Inflammatory macrophage (primary cell): ENCODE measurements at regions not wholly inside any gene's neighbourhood (a gene's known extent, or its start where the extent isn't known, plus 50 kb on each side); places are given as distances from the start of the nearest gene placed in this dataset.
"Not testable (repeated sequence)": the region's sequence is repeated elsewhere in the genome, so short reads cannot be mapped to it uniquely, and the experiment has no call there.

Experiments
- DNase-seq, 2 donors: peaks; one replicate each; pipeline ENCODE4 v3.0.0-alpha.2; 2020 to 2022

DNA sequence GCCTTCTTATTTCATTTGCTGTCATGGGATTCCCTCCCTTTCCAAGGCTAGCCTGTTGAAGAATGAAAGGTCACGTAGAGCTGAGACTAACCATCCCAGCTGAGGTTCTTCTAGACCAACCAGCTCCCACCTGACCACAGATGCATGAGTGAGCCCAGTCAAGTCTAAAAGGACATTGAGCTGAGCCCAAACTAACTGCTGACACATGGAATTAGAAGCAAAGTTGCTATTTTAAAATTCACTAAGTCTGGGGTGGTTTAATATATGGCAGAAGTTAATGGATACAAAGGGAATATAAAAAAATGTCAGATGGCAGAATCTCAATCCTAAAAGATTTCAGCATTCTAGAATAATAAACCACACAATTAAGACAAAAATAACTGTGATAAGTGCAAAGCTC, 118.9 kb upstream of the RASGEF1B start:
- DNase-seq, result no peak

DNA sequence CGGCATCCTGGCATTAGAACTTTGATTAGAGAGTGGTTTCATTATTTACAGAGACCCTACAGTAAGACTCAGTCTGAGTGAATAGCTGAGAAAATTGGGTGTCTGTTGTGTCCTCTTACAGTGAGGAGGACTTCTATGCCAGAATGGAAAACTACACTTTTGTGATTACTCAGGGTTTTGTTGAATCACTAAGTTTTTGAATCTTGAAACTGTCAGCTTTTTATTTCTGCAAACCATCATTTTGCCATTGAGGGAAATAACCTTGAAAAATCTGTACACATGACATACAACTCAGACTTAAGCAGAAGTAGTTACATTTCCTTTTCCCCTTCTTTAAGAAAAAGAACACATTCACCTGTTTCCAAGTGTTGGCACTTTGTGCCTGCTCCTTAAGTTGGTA, 117.6 kb upstream of the RASGEF1B start:
- no peak for DNase-seq

DNA sequence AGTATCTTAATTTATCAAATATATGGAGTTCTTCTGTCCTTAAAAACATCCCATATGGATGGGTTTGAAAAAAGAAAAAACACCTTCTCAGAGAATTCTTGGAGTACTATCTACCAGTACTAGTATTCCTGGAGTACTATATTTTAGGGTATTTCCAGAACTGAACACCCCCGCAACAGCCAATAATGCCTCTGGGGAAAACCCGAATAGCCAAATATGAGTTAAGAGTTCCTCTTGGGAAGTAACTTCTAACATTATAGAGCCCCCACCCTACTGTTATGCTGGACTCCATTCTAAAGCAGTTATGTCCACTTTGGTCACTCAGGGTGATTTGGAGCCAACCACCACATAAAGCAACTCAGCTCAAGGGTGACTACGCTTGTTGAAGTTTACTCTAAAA, 115.0 kb upstream of the RASGEF1B start:
- no peak for DNase-seq

DNA sequence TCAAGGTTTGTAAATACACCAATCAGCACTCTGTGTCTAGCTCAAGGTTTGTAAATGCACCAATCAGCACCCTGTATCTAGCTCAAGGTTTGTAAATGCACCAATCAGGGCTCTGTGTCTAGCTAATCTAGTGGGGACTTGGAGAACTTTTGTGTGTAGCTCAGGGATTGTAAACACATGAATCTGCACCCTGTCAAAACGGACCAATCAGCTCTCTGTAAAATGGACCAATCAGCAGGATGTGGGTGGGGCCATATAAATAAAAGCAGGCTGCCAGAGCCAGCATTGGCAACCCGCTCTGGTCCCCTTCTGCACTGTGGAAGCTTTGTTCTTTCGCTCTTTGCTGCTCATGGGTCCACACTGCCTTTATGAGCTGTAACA, 109.3 kb upstream of the RASGEF1B start:
- not testable (repeated sequence) for DNase-seq

DNA sequence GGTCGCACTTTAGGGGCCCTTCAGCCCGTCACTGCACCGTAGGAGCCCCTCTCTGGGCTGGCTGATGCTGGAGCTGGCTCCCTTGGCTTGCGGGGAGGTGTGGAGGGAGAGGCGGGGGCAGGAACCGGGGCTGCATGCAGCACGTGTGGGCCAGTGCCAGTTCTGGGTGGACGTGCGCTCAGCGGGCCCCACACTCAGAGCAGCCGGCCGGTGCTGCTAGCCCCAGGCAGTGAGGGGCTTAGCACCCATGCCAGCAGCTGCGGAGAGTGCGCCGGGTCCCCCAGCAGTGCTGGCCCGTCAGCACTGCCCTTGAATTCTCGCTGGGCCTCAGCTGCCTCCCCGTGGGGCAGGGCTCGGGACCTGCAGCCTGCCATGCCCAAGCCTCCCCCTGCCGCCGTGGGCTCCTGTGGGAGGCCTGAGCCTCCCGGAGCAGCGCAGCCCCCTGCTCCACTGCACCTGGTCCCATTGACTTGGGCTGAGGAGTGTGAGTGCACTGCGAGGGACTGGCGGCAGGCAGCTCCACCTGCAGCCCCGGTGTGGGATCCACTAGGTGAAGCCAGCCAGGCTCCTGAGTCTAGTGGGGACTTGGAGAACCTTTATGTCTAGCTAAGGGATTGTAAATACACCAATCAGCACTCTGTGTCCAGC, 108.8 kb upstream of the RASGEF1B start:
- DNase-seq, result no peak

DNA sequence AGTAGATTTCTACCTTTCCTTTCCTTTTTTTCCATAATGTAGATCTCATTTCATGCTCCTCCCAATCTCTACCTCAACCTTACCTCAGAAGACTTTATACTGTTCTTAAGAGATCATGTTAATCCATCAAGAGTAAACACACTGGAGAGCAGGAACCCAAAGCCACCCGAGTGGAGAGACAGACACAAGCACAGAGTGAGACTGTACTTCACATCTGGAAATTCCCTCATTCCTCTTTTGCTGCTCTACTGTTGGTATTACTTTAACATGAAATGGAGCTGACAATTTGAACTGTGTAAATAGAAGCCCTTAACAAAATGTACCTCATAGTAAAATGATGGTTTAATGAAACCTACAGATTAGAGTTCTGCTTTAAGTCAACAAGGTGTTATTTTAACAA, 105.7 kb upstream of the RASGEF1B start:
- DNase-seq, result no peak

DNA sequence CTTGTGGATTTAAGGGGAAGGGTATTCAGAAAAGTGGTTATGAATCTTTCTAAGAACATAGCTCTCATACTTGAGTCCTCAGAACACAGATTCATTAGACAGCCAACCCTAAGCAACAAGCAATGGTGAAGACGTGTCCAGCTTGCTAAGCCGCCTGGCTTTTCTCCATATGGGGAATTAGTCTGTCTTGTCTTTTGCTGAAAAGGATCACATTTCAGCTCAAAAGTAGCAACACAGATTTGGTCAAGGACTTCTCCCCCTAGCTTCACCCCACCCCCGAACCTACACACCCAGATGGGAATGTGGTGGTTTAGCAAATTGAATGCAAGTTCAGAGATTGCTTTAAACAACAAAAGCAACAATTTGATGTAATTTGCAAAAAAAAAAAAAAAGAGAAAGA, 103.3 kb upstream of the RASGEF1B start:
- no peak for DNase-seq

DNA sequence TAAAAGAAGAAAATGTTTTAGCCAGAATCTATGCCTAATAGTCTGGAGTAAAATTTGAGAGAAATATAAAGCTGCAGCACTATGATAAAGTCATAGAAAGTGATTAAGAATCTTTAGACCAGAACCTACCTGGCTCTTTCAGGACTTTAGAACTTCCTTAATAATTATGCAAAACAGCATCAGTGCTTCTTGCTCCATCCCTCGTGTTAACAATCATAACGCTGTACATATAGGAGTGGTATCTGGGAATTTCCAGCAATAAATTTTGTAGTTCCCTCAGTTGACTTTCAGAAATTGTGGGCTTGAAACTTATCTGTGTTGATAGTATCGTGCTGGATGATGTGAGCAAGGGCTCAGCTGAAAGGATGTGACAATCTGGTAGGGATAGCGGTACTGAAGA, 102.1 kb upstream of the RASGEF1B start:
- DNase-seq, result no peak

DNA sequence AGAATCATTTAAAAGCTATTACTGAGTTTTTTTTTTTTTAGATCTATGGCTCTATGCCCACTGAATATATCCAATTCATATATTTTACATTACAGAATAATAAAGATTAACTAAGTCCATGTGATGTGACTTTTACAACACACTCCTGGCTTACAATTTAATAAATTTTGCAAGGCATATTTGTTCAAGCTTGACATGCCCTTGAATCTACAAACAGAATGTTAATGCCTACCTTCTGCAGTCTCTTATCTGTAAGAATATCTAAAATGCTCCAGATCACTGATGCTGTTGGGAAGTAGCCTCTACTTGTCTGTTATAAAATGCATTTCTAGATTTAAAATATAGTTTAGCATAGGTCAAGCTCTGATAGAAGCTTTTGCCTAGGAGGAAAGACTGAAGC, 100.7 kb upstream of the RASGEF1B start:
- DNase-seq, result no peak

DNA sequence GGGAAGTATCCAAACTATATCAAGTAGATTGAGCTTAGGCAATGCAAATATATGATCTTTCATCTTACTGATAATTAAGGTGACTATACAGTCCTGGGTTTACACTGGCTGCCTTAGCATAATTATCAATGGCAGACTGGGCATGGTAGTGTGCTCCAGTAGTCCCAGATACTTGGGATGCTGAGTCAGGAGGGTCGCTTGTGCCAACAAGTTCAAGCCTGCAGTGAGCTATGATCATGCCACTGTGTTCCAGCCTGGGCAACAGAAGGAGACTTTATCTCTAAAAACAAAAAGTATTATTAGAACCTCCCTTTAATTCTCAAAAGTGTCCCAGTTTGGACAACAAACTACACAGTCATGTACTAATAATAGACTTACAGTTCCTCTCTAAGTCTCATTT, 99.4 kb upstream of the RASGEF1B start:
- no peak for DNase-seq

DNA sequence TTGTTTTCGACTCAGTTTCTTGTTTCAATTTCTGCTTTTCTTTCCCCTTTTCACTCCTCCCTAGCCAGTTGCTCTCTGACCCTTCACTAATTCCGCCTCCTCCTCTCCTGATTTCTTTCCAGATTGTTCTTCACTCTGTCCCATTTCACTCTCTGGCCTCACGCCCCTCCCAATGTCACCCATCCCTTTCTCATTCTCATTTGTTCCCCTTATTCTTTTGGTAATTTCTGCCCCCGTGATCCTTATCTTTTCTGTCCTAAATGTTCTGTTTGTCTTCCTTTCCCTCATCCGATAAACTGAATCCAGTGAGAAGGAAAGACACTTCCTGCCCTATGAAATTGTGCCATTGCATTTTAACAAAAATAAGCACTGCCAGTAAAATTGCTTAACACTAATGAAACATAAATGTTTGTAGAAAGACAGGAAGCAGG, 94.5 kb upstream of the RASGEF1B start:
- DNase-seq, result peak in 1 of 2 donors; percentile 44

DNA sequence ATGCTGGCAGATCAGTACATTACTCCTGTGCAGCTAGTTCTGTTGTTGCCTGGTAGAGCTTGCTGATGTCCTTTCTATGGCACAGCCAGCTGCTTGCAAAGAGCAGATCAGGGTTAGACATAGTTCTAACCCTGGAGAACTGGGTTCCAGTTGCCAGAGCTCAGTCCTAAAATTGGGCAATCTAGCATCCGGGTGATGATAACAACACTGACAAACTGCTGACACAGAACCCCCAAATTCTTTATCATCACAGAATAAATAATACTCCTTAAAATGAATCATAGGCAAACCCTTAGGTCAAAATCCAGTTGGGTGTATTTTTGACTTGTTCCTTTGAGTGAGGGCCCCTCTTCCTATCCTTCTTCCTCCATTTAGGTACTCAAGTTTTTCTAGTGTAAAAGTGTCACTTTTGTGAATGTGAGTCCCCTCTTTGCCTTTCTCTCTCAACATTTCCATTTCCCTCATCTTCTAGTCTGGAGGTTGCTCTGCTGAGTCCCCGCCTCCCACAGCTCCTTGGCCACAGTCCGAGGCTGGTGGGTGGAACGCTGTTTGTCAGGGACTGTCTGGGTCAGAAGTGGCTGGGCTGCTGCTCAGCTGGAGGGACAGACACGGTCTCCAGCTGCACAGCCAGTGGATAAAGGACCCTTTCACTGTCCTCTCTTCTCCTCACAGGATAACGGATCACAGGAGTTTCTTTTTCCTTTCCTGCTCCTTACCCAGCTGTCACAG, 93.6 kb upstream of the RASGEF1B start:
- DNase-seq, result peak; percentile 68 to 71

DNA sequence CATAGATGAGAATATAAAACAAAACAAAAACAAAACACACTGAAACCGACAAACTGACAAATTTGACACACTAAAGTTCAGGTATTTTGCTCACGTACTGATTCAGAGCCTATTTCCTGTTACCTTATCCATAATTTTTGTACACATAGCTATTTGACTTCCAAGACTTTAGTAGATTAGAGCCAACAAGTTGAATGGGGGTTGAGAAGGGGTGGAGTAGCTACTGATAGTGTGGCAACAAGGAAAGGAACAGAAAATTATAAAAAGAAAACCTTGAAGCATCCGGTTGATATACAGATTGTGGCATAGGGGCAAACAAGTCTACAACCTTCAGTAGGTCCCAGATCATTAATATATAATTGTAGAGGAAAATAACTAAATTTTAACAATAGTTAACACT, 92.3 kb upstream of the RASGEF1B start:
- DNase-seq, result no peak

DNA sequence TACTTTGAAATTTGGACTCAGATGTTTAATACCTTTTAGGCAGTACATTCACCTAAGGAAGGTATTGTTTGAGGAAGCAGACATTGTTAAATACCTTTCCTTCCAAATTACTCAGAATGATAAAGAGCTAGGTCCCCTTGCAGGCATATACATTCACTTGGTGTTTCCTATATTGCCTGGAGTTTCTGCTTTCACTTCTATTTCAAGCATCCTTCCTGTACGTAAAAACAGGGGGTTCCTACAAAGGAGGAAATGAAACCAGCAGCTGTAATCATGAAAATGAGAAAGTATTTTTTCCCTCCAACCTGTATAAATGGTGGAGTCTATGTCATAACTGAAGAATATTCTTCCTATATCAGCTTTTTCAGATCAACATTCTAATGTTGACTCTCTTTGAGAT, 90.4 kb upstream of the RASGEF1B start:
- peak; percentile 52 to 82 for DNase-seq

DNA sequence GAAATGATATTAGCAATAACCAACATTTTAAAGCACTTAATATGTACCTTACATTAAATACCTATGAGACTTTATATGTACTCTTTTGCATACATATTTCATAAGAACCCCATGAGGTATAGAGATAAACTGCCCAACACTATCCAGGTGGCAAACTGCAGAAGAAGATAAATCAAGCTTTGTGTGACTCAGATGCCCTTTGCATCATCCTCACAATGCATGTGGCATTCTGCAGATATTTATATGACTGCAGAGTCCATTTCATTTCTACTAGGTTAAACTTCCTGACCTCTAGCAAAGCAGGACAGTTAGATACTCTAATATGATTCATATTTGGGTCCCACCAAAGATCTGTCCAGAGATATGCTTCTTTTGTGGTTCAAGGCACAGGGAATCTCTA, 85.6 kb upstream of the RASGEF1B start:
- no peak for DNase-seq

DNA sequence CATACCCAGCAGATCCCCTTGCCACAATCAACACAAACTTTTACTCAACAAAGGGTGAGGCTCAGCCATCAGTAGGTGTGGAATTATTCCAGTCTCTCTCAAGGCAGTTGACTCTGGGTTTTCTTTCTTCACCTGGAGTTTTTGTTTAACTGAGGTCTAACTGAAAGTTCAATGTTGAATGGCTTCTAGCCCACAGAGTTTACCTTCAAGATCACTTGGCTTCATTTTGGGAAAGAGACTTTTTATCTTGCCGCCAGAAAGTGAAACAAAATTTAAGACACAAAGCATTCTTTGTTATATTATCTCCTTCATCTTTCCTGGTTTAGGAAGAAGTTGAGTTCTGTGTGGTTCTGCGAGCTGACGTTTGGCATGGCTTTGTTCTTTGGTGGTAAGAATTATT, 83.8 kb upstream of the RASGEF1B start:
- no peak for DNase-seq

DNA sequence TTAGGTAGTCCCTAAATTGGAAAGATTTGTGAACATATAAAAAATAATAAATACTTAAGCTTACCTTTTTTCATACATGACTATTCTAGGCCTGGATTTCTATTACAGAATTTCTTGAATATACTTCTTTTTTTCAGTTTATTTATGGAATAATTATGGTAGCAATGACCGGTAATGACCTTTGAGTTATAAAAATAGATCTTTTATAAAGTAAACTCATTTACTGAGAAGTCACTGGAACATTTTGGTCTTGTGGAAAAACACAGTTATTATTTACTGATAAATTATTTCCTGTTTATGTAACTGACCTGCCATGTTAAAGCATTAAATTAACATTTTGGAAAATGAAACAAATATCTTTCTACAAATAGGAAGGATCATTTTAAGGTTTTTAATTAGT, 80.4 kb upstream of the RASGEF1B start:
- no peak for DNase-seq

DNA sequence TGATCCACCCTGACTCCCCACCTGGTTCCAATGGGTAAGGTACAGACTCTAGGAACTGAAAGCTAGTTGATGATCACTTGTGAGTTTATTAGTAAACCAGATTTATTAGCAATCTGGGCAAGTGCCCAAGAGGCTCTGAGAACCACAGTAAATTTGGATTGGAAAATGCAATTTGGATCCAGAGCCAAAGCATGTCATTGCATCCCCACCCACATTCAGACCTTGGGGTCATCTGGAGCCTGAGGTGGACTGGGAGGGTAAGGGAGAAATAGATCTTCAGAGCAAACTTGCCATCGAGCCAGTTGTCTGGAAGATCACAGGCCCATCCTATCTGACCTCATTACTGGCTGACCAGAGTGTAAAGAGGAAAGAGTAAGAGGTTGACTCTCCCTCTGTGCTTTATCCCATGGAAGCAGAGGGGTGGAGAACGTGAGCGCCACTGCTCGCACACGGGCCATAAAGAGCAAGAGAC, 78.7 kb upstream of the RASGEF1B start:
- no peak for DNase-seq

DNA sequence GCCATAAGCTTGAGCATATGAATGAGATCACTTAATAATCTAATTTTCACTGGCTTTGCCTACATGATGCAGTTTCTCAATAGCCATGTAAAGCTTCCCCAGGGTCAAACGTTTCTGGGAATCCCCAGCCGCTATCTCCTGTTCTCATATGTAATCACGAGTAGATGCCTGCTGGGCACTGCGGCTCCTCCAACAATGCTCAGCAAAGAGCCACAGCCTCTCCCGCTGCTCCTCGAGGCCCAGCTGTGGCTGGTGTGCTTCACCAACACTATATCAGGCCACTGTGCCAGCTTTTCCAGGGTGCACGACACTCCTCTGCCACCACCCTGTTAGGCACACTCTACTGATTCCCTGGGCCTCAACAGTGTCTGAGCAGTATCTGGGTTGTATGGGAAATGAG, 78.3 kb upstream of the RASGEF1B start:
- no peak for DNase-seq

DNA sequence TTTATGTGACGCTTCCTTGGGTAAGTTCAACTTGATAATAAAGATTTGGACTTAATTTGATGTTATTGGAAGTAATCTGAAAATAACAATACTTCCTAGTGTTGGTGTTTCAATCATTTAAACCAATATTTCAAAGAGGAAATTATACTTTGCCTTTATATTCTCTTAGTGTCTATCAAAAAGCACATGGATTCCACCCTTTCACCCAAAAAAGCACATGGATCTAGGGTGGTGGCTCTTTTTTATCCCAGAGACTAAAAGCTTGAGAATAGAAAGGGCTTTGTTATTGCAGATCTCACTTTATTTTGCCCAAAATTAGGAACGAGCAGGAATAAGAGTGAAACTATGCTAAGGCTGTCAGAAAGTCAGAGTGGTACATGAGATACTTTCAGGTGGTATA, 75.1 kb upstream of the RASGEF1B start:
- DNase-seq, result no peak

DNA sequence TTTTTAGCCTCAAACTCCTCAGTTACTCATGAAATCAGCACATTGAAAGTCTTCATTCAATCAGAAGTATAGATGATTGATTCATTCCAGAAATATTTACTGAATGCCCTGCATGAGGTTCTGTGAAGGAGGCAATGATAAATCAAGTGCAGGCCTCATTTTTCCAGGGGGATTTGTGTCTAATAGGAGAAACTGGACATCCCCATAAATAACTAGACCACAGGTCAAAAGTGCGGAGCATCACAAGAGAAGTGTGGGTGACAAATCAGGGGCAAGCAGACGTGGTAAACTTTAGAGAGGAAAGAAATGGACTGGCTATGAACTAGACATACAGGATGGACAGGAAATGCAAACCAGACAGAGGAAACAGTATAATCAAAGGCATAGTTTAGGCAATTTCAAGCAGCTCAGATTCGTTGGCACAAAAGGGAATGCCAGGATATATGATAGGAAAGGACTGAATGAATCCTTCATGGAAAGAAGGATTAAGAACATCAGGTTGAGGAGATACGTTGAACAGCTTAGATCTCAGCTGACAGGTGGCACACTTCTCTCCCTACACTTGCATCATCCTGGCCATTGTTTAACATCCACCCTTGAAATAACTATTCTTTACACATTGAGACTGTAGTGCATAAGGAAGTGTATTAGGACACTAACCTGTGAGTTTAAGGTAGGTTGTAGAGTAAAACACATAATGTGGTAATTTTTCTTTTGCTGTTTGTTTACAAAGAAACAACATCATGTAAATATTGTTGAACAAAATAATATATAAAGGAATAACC, 69.6 kb upstream of the RASGEF1B start:
- DNase-seq, result no peak

DNA sequence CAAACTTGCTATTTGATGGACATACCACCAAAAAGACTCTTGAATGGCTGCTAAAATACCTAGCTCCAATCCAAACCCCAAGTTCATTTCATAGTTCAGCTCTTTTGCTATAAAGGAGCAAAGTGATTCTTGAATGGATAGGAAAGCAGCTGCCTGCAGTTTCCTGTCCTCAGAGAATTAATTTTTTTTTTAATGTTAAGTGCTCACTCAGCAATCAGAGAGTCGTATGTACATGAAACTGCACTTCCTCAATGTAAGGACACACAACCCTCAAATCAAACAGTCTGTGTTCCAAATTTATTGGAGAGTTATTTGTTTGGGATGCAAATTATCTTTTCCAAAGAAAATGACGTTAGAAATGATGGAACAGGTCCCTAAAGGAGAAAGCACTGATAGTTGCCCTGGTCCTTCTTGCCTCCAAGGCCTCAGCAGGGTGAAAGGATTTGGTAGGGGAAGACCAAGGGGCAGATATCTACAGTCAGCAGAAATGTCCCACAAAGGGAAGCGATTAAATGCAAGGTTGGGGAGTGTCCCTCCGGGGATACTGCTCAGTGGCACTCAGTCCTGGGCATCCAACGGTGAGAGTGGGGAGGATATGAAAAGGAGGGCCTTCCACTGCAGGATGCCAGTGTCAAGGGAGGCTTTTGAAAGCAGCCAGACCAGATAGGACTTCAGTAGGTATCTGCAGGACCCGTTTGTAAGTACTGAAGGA, 67.2 kb upstream of the RASGEF1B start:
- DNase-seq, result no peak

DNA sequence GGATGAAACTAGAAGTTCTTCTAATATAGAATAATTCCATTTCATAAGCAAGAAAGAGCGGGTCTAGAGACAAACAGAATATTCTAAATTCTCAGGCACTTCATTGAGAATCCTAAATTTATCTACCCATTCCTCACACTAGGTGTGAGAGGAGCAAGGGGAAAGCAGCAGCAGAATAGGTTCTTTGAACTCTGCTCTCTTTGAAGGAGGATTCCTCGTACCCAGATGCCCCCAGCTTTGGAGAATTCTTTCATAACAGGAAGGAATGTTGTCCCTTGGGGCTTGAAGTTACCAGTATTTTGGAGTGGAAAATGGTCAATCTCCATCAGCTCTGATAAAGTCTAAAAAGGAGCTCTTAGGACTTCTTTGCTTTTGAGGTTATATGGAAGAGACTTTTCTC, 59.7 kb upstream of the RASGEF1B start:
- no peak for DNase-seq
